GM12872 (cell line): ENCODE measurements at regions not wholly inside any gene's neighbourhood (a gene's known extent, or its start where the extent isn't known, plus 50 kb on each side); places are given as distances from the start of the nearest gene placed in this dataset.

ENCODE experiments used
- CTCF ChIP-seq: IDR thresholded peaks from 3 replicates; pipeline ENCODE4 v1.5.1; 2011; ENCODE audit warnings: low read depth, mild to moderate bottlenecking, low read length, moderate library complexity; ENCODE audit not compliant: insufficient read depth

DNA sequence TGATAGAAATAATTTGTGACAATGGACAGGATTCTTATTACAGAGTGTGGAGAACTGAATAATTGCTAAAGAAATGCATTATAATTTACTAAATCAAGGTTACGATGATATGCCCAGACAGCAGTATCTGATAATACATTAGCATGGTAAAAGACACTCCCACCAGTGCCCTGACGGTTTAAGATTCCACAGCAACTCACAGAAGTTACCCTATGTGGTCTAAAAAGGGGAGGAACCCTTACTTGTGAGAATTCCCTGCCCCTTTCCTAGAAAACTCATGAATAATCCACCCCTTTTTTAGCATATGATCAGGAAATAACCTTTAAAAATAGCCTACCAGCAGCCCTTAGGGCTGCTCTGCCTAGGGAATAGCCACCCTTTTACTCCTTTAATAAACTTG lies 244.7 kb upstream of the SLC24A2 start:
- TF ChIP-seq CTCF = no peak

DNA sequence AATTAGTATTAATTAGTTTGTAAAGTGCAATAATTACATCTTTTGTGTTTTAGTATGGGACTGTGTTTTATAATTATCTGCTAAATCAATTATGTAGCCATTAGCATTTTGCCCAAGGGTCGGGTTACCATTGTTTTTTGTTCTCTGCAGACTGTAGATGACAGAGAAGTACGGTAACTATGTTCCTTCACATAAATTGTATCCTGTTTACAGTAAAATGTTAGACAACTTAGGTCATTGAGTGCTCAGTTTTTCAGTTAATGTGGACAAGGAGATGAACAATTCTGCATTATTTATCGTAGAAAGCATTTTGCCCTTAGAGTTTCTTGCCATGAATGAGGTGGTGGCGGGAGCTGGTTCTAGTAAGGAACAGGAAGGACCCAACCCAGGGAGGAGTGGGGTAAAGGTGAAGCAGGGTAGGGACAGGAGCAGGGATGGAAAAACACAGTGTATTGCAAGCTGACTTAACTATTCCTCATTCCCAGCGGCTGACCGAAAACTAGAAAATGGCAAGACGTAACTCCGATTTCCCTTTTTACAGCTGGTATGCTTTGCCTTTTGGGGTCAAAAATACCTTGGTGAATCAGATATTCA lies 243.7 kb upstream of the SLC24A2 start:
- no peak for TF ChIP-seq CTCF

- no peak for TF ChIP-seq CTCF
Measured at GRCh38 chr9:20031836-20032235, 243.0 kb upstream of the SLC24A2 start.

- no peak for TF ChIP-seq CTCF
Measured at GRCh38 chr9:20030671-20031070, 241.8 kb upstream of the SLC24A2 start.

DNA sequence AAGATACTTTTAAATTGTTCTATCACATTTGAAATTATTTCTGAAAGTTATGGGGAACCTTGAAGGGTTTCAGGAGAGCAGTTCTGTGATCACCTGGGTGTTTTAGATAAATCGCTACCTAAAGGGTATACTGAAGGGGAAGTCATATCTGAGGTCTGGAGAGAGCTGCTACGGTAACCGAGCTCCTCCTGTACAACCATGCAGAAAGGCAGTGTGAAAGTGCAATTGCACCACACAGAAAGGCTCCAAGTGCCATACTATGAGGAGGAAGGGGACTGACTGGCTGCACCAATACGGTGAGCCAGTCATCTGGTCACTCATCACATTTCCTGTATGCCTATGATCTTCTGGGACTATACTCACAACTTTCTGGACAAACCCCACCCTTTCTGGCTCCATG lies 241.4 kb upstream of the SLC24A2 start:
- no peak for TF ChIP-seq CTCF

GRCh38 chr9:20028849-20029231 lies 240.0 kb upstream of the SLC24A2 start:
- no peak for TF ChIP-seq CTCF

- TF ChIP-seq CTCF = no peak
Measured at GRCh38 chr9:20028192-20028848, 239.5 kb upstream of the SLC24A2 start.
